HG03457 (cell line): ENCODE measurements at regions not wholly inside any gene's neighbourhood (a gene's known extent, or its start where the extent isn't known, plus 50 kb on each side); places are given as distances from the start of the nearest gene placed in this dataset.

Experiments used
- ATAC-seq: cut with Tn5 transposase; IDR thresholded peaks from one replicate; pipeline ENCODE4 v1.9.1; 2021; ENCODE audit warnings: moderate number of reproducible peaks; ENCODE audit not compliant: unreplicated experiment

DNA sequence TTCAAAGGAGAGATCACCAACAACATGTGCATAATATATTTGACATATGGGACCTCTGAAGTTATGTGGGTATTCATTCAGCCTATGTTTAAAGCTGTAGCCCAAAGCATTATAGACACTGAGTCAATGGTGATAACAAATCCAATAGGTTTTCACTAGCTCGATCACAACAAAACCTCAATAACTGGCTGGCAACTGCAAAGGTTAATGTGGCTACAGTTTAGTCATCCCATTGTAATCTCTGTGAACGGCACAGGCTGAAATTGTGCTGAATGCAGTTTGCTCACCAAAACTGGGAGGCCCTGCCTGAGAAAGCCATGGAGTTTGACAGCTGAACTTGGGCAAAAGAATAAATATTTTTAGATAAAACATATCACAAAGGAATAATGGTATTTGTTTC, 152.4 kb upstream of the ADO start:
- no peak for ATAC-seq

- ATAC-seq = no peak
Observed at GRCh38 chr10:62652564-62652963, 152.0 kb upstream of the ADO start.

DNA sequence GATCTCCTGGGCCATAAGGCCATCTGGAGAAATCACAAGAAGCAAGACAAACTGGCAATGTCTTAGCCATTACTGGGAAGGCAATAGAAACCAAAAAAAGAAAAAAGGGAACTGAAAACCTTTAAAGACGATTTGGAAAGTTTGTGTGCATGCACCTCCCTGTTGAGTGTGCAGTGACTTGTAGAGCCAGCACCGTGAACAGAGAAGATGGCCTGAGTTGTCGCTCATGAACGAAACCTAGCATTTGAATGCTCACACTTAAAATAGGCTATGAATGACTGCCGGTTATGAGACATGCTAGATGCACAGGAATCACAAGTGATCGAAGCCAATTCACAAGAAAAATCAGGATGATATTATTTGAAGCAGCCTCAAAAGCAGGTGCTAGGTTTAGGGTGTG, 151.3 kb upstream of the ADO start:
- ATAC-seq = peak; percentile 54

- no peak for ATAC-seq
Observed at GRCh38 chr10:62654966-62655336, 149.6 kb upstream of the ADO start.

GRCh38 chr10:62655337-62655994, 149.1 kb upstream of the ADO start:
- peak; percentile 82 for ATAC-seq

DNA sequence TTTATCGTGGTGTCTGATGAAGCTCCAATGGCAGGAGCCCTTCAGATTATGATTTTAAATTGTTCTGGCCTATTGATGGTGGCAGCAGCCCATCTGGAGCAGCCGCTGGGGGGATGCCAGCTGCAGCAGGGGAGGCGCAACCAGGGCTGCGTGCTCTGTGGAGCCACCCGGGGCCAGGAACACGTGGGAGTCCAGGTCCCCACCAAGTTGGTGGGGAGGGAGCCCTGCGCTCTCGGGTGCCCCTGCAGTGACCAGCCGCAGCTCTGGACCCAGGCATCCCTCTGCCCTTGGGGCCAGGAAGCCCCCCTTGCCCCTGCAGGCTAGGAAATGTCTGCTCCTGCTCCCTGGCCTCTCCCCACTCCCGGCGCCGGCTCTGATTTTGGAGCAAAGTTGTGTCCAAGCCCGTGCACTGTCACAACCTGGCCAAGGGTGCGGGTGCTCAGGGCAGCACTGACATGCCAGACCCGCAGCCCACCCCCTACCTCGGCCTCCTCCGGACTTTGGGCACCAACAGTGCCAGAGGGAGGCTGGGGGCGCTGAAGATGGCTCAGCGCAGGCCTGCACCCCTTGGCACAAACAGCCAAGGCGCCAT, 147.2 kb upstream of the ADO start:
- no peak for ATAC-seq

DNA sequence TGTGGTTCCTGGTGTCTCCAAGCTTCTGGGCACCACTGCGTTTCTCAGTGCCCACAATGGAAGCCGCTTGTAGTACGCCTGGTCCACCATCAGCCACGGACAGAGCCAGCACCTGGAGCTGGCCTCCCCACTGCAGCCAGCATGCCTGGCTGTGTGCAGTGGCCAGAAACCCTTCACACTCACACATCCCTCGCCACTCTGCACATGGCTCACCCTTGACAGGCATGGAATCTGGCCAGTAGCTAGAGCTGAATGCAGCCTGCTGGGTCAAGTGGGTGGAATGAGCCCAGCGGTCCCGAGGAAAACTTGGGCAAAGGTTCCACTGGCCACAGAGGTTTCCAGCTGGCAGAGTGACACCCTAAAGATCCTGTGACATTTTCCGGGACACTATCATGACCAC, 146.0 kb upstream of the ADO start:
- no peak for ATAC-seq

GRCh38 chr10:62661143-62661542, 143.4 kb upstream of the ADO start:
- no peak for ATAC-seq

GRCh38 chr10:62662486-62662885, 142.0 kb upstream of the ADO start:
- ATAC-seq = no peak

DNA sequence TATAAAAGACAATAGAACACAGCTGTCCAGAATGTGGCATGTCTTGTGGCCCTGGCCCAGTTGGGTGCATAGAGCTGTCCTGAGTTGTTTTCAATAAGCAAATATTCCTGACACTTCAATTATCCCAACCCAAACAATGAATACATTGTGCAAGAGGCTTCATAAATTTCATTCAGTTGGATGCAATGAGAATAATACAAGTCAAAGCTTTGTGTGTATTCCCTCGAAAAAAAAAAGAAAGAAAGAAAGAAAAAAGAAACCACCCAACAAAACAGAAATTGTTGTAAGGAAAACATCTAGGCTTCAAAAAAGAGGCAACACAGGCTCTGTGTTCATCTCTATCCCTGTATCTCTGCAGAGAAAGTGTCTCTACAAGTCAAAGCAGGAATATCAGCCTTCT, 138.7 kb upstream of the ADO start:
- no peak for ATAC-seq

- ATAC-seq = no peak
Observed at GRCh38 chr10:62666275-62666674, 138.2 kb upstream of the ADO start.

DNA sequence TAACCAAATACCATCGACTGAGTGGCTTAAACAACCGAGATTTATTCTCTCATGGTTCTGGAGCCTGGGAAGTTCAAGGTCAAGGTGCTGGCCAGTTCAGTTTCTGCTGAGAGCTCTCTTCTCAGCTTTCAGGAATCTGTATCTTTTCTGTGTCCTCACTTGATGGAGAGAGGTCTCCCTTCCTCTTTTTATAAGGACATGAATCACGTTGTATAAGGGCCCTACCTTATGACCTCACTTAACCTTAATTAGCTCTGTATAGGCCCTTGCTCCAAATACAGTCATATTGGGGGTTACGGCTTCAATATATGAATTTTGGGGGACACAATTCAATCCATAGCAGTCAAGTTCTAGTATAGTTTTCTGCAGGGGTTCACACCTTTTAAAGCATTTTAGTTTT, 135.2 kb upstream of the ADO start:
- no peak for ATAC-seq

GRCh38 chr10:62671104-62671503, 133.4 kb upstream of the ADO start:
- no peak for ATAC-seq

DNA sequence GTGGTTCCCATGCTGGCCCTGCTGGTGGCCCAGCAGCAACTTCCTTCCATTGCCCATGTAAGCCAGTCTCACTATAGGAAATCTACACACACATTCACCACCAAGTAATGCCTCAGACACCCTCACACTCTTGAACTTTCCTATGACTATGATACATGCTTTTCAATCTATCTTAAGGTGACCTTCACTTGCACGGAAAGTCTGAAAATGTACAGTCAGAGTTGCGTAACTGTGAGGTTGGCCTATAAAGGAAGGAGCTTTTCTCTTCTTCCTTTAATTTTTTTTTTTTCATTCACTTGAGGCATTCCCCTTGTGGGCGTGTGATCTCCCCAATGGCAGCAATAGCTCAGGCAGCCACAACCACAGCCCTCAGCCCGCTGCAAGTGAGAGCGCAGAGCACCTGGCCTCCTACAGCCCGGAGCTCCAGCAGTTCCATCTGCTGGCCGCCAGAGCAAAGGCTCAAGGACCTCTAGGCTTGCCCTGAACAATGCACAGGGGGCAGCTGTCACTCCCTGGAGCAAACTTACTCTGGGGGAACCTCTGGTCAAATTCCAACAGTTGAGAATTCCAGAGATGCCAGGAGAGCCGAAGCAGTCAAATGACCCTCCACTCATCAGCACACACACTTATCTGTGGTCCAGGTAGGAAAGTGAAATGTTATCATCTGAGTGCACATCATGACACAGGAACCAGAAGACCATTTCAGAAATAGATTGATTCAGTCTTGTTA, 123.1 kb upstream of the ADO start:
- ATAC-seq = peak; percentile 96

- ATAC-seq = no peak
Observed at GRCh38 chr10:62684911-62685310, 119.6 kb upstream of the ADO start.

GRCh38 chr10:62687230-62687748, 117.2 kb upstream of the ADO start:
- ATAC-seq = no peak

DNA sequence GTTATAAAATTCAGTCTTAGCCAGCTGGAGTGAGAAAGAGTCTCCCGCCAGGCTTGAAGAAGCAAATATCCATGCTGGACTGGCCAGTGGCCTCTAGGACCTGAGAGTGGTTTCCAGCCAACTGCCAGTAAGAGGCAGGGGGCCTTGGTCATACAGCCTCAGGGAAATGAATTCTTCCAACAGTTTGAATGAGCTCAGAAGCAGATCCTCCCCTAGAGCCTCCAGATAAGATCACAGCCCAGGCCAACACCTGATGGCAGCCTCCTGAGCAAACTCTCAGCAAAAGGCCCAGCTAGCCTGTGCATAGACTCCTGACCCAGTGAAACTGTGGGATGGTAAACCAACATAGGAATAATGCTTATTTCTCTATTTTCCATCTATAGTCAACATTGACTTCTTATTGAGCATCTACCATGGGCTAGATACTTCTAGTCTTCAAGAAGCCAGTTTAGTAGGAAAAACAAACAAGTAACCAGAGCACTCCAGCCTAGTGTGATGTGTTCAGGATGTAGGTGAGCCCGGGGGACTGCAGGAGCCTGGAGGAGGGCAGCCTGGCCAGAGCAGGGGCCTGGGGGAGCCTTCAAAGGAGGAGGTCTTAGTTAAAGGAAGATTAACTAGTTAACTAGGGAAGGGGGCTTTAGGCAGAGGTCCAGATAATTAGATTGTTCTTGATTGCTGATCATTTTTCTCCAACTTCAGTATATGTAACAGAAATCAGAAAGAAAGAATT, 115.4 kb upstream of the ADO start:
- ATAC-seq = no peak

DNA sequence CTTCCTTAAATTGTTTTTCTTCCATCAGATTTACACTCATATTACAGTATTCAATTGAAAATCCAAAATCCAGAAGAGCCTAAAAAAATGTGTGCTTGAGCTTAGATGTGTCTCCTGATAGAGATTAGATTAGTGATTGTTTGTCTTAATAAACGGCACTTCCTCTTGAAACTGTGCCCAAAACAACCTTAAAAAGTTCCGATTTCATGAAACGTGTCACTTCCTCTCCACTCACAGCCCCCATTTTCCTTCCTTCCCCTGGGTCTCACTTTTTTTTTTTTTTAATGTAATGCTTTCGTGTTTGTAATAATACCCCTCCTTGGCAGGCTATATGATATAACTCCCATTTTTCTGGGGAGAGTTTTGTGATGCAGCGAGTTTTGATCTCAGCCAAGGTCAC, 114.8 kb upstream of the ADO start:
- ATAC-seq = no peak

GRCh38 chr10:62690703-62691102, 113.8 kb upstream of the ADO start:
- no peak for ATAC-seq

DNA sequence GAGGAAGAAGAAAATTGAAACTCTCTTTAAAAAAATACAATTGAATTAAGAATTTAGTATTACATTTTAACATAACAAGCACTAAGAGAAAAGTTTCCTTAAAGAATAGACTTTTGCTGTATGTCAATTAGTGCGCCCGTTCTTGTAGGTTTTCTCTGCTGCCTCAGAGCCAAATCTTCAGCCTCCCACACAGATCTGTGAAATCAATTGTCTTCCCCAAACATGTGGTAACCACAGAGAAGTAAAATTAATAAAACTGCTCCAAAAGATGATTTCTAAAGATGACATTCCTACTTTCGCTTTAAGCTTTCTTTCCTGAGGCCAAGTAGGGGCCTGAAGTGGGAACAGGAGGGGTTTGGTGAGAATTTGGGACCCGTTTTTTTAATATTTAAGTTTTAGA, 113.2 kb upstream of the ADO start:
- ATAC-seq = no peak

DNA sequence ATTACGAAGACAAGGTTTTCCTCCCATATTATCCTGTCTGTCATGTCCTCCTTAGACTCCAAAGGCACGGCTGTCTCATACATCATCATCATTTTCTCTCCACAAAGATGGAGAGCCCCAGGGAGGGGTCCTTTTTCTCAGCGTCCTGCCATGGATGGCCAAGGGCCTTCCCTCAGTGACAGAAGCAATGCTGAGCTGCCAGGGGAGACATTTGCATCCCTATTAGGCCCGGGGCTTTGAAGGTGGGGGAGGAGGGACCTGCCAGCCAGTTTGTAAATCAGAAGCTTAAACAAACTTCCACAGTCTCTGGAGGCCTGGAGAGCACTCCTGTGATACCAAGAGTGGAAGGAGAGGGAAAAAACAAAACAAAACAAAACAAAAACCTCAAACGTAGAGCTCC, 112.4 kb upstream of the ADO start:
- ATAC-seq = no peak

GRCh38 chr10:62693306-62693705, 111.2 kb upstream of the ADO start:
- ATAC-seq = no peak
